ENCODE measurements at regions not wholly inside any gene's neighbourhood (a gene's known extent, or its start where the extent isn't known, plus 50 kb on each side); places are given as distances from the start of the nearest gene placed in this dataset.

- no peak for DNase-seq (ENCODE audit: low spot score)
Measured at GRCh38 chr2:108145557-108146326, 94.0 kb upstream of the SULT1C3 start.

- DNase-seq (ENCODE audit: low spot score) = no peak
Measured at GRCh38 chr2:108148555-108148954, 91.2 kb upstream of the SULT1C3 start.

GRCh38 chr2:108154366-108155061 is 85.3 kb upstream of the SULT1C3 start:
- DNase-seq (ENCODE audit: low spot score) = no peak

- DNase-seq (ENCODE audit: low spot score) = no peak
Measured at GRCh38 chr2:108161298-108161697, 78.5 kb upstream of the SULT1C3 start.

GRCh38 chr2:108164318-108164717 is 75.5 kb upstream of the SULT1C3 start:
- DNase-seq (ENCODE audit: low spot score) = no peak

- DNase-seq (ENCODE audit: low spot score) = no peak
Measured at GRCh38 chr2:108165729-108166128, 74.0 kb upstream of the SULT1C3 start.

GRCh38 chr2:108167699-108168098 is 72.1 kb upstream of the SULT1C3 start:
- DNase-seq (ENCODE audit: low spot score) = no peak

- peak; percentile 7 for DNase-seq (ENCODE audit: low spot score)
Measured at GRCh38 chr2:108169982-108170625, 69.7 kb upstream of the SULT1C3 start.

GRCh38 chr2:108171657-108172056 is 68.1 kb upstream of the SULT1C3 start:
- no peak for DNase-seq (ENCODE audit: low spot score)

GRCh38 chr2:108182489-108182888 is 57.3 kb upstream of the SULT1C3 start:
- no peak for DNase-seq (ENCODE audit: low spot score)

GRCh38 chr2:108184419-108184818 is 55.3 kb upstream of the SULT1C3 start:
- peak; percentile 12 for DNase-seq (ENCODE audit: low spot score)

GRCh38 chr2:108189316-108189715 is 50.5 kb upstream of the SULT1C3 start:
- no peak for DNase-seq (ENCODE audit: low spot score)

All from AG08395 (cell line).